Transverse colon (tissue), 4 donors: ENCODE measurements at regions not wholly inside any gene's neighbourhood (a gene's known extent, or its start where the extent isn't known, plus 50 kb on each side); places are given as distances from the start of the nearest gene placed in this dataset.

Experiments
- DNase-seq: peaks from one replicate; pipeline ENCODE4 v3.0.0-alpha.2; 2019
- H3K27ac ChIP-seq, 4 donors: fragments of 200-600 bp; sonication (generic); 2 replicates each; pipeline ENCODE4 v1.5.1; 2016 to 2018; ENCODE audit warnings: inconsistent platforms in 4 of 4
- H3K27me3 ChIP-seq: fragments of 200-600 bp; sonication (generic); 2 replicates; pipeline ENCODE4 v1.5.1; 2017; ENCODE audit warnings: inconsistent platforms
- H3K36me3 ChIP-seq, 4 donors: fragments of 200-600 bp; sonication (generic); 2 replicates each; pipeline ENCODE4 v1.5.1; 2017 to 2019; ENCODE audit warnings: inconsistent platforms in 4 of 4
- H3K4me1 ChIP-seq, 4 donors: fragments of 200-600 bp; sonication (generic); 2 replicates each; pipeline ENCODE4 v1.5.1; 2017 to 2020; ENCODE audit warnings: inconsistent platforms in 4 of 4
- H3K4me3 ChIP-seq, 4 donors: fragments of 200-600 bp; sonication (generic); 1 replicate in 1 of 4; 2 replicates in 3 of 4; pipeline versions ENCODE4 v1.5.1 to v1.6.1; 2017 to 2019; ENCODE audit warnings: inconsistent platforms in 4 of 4
- H3K9me3 ChIP-seq, 2 donors: fragments of 200-600 bp; sonication (generic); 2 replicates each; pipeline ENCODE4 v1.5.1; 2017 to 2019; ENCODE audit warnings: inconsistent platforms in 2 of 2
- CTCF ChIP-seq, 5 experiments: fragments of 200-600 bp in 3 of 5; fragments of 450-650 bp in 2 of 5; sonication (generic) in 3 of 5; IDR thresholded peaks; 1 replicate in 2 of 5; 2 replicates in 3 of 5; pipeline ENCODE4 v1.5.1; 2016 to 2017; ENCODE audit warnings: antibody characterized with exemption in 5 of 5, inconsistent platforms in 3 of 5, mild to moderate bottlenecking in 2 of 5, moderate library complexity in 1 of 5
- EP300 ChIP-seq: sonication (generic); formaldehyde crosslinking; IDR thresholded peaks from one replicate; pipeline ENCODE4 v1.6.1; 2017; ENCODE audit warnings: antibody characterized with exemption, low read depth
- POLR2A ChIP-seq: fragments of 450-650 bp; IDR thresholded peaks from one replicate; pipeline ENCODE4 v1.6.1; 2016; ENCODE audit warnings: antibody characterized with exemption, mild to moderate bottlenecking, moderate library complexity
- POLR2AphosphoS5 ChIP-seq, 3 donors: sonication (generic); formaldehyde crosslinking; IDR thresholded peaks; one replicate each; pipeline ENCODE4 v1.6.1; 2016; ENCODE audit warnings: antibody characterized with exemption in 3 of 3
- WGBS, 2 donors: methylation state at CpG; one replicate each; pipeline ENCODE4 v1.1.5; 2018; ENCODE audit warnings: low coverage in 1 of 2; 5-methylcytosine and 5-hydroxymethylcytosine counted together
- in situ Hi-C, 4 donors: fragments of 200-750 bp; cut with MboI; loops; one replicate each; pipeline versions ENCODE4 v1.15.0 to v1.15.1; 2017; ENCODE audit warnings: low sequenced_read_pairs in 3 of 4, low pct_ligation_motif_present in 1 of 4, low pct_unique_long_range_greater_than_20kb in 1 of 4
- intact Hi-C: fragments of 100-400 bp; cut with DNase I; formaldehyde crosslinking; loops from one replicate; pipeline ENCODE4 v1.15.1; 2023; ENCODE audit warnings: low total_unique reads

GRCh38 chr10:35896001-35896400 is 253.9 kb upstream of the FZD8 start:
- no peak for DNase-seq
- WGBS, 2 donors, result 73 to 76% methylated on average over 5 of the region's 5 CpGs
- H3K27ac ChIP-seq, result no peak overlapping the region
- no peaks in the 10 kb centered on the region for H3K9me3 ChIP-seq
- H3K36me3 ChIP-seq, result no peaks in the 10 kb centered on the region
- H3K4me1 ChIP-seq, result peaks cover 0 to 13% (median 5%) of the 10 kb centered on the region in 4 donors
- TF ChIP-seq EP300, result no peak
- no peak for TF ChIP-seq CTCF (IDR thresholded peaks at IDR 0.05)
- TF ChIP-seq POLR2A, result no peak
- TF ChIP-seq POLR2AphosphoS5 (IDR thresholded peaks at IDR 0.05), result no peak
- intact Hi-C loops, result no loop called here
- no peaks in the 10 kb centered on the region for H3K27me3 ChIP-seq
- in situ Hi-C loops, result no loop called here
- H3K4me3 ChIP-seq, result no peak overlapping the region

GRCh38 chr10:35895331-35895730 is 253.2 kb upstream of the FZD8 start:
- DNase-seq, result no peak
- H3K27ac ChIP-seq, result no peak overlapping the region
- no peak for TF ChIP-seq POLR2A
- no peak for TF ChIP-seq POLR2AphosphoS5 (IDR thresholded peaks at IDR 0.05)
- no peak for TF ChIP-seq CTCF (IDR thresholded peaks at IDR 0.05)
- TF ChIP-seq EP300, result no peak
- no peaks in the 10 kb centered on the region for H3K9me3 ChIP-seq
- peaks cover 0 to 20% (median 8%) of the 10 kb centered on the region in 4 donors for H3K4me1 ChIP-seq
- no peaks in the 10 kb centered on the region for H3K36me3 ChIP-seq
- H3K4me3 ChIP-seq, result no peak overlapping the region
- in situ Hi-C loops (no loop called here), intact Hi-C loops (no loop called here)
- no peaks in the 10 kb centered on the region for H3K27me3 ChIP-seq
- 67 to 93% methylated on average over 2 of the region's 2 CpGs for WGBS, 2 donors

- WGBS, 2 donors, result 88 to 100% methylated on average over 1 to 3 of the region's 3 CpGs
- TF ChIP-seq CTCF (IDR thresholded peaks at IDR 0.05) (no peak), POLR2AphosphoS5 (IDR thresholded peaks at IDR 0.05) (no peak), EP300 (no peak), POLR2A (no peak)
These were observed 250.4 kb upstream of the FZD8 start for GRCh38 chr10:35892526-35892925.

GRCh38 chr10:35890676-35891495 is 248.8 kb upstream of the FZD8 start:
- peak overlapping the region; percentile 74 to 86 (median 78) for H3K27ac ChIP-seq
- no peak for DNase-seq
- TF ChIP-seq EP300 (no peak), POLR2AphosphoS5 (IDR thresholded peaks at IDR 0.05) (no peak), CTCF (IDR thresholded peaks at IDR 0.05) (no peak), POLR2A (no peak)
- intact Hi-C loops, result no loop called here
- H3K9me3 ChIP-seq, result no peaks in the 10 kb centered on the region
- WGBS, 2 donors, result 50% methylated on average over 2 of the region's 2 CpGs; no CpG with 5 or more reads in 1 of the 2 donors
- no peak overlapping the region for H3K4me3 ChIP-seq
- H3K4me1 ChIP-seq, result peaks cover 8 to 57% (median 23%) of the 10 kb centered on the region in 4 donors
- no peaks in the 10 kb centered on the region for H3K36me3 ChIP-seq
- H3K27me3 ChIP-seq, result no peaks in the 10 kb centered on the region
- in situ Hi-C loops, result no loop called here

More at GRCh38 chr10:35892526-35892925, 250.4 kb upstream of the FZD8 start:
- Histone ChIP-seq H3K4me3 (no peak overlapping the region), H3K9me3 (no peaks in the 10 kb centered on the region), H3K27ac (no peak overlapping the region), H3K36me3 (no peaks in the 10 kb centered on the region), H3K27me3 (no peaks in the 10 kb centered on the region), H3K4me1 (peaks cover 8 to 47% (median 23%) of the 10 kb centered on the region in 4 donors)
- in situ Hi-C loops, result no loop called here
- no peak for DNase-seq
- intact Hi-C loops, result no loop called here
